ENCODE measurements at regions not wholly inside any gene's neighbourhood (a gene's known extent, or its start where the extent isn't known, plus 50 kb on each side); places are given as distances from the start of the nearest gene placed in this dataset.

- Histone ChIP-seq H3K27me3 (ENCODE audit: insufficient read depth, low read depth) (no peaks in the 10 kb centered on the region), H3K9me2 (ENCODE audit: insufficient read depth) (no peaks in the 10 kb centered on the region; the same call in 1 of the 2 replicates), H4K20me1 (ENCODE audit: insufficient read depth) (0 out of 2 replicates have a peak, but pooled peaks cover 3% of the 10 kb centered on the region), H3F3A (ENCODE audit: insufficient read depth, low read depth) (no peaks in the 10 kb centered on the region), H3K4me3 (no peak overlapping the region), H3K27ac (no peak overlapping the region), H3K9me3 (ENCODE audit: insufficient read depth, low read depth) (no peaks in the 10 kb centered on the region), H3K4me1 (replicated peaks; ENCODE audit: insufficient read depth) (no peaks in the 10 kb centered on the region), H3K36me3 (ENCODE audit: low read depth) (no peaks in the 10 kb centered on the region), H3K4me2 (no peak overlapping the region), H3K79me2 (ENCODE audit: low read depth) (no peaks in the 10 kb centered on the region), H2AFZ (no peak overlapping the region; the same call in 1 of the 2 replicates)
- ChIA-PET CTCF (no interaction called here), POLR2A (ENCODE audit: unreplicated experiment) (no interaction called here)
- DNase-seq: no peak
- BruUV-seq (replicated peaks): no TSS peak
- intact Hi-C loops (cut with micrococcal nuclease; ENCODE audit: unreplicated experiment): no loop called here
- TF ChIP-seq EZH2 (IDR thresholded peaks at IDR 0.05; ENCODE audit: low read depth) (no peak), CTCF (conservative IDR thresholded peaks at IDR 0.05) (no peak)
These were observed 339.5 kb upstream of the C1orf87 start for GRCh38 chr1:60413091-60413490.

GRCh38 chr1:60411591-60411990 lies 338.0 kb upstream of the C1orf87 start:
- no peak overlapping the region for H2AFZ ChIP-seq
- ChIA-PET CTCF (no interaction called here), POLR2A (ENCODE audit: unreplicated experiment) (no interaction called here)
- intact Hi-C loops (cut with micrococcal nuclease; ENCODE audit: unreplicated experiment): no loop called here
- no peak overlapping the region for H3K4me3 ChIP-seq
- no peaks in the 10 kb centered on the region for H3F3A ChIP-seq (ENCODE audit: insufficient read depth, low read depth)
- no peaks in the 10 kb centered on the region; the same call in 1 of the 2 replicates for H3K9me2 ChIP-seq (ENCODE audit: insufficient read depth)
- no peak for DNase-seq
- BruUV-seq (replicated peaks): no TSS peak
- no peaks in the 10 kb centered on the region for H3K27me3 ChIP-seq (ENCODE audit: insufficient read depth, low read depth)
- no peak overlapping the region for H3K27ac ChIP-seq
- H4K20me1 ChIP-seq (ENCODE audit: insufficient read depth): 0 out of 2 replicates have a peak, but pooled peaks cover 3% of the 10 kb centered on the region
- no peaks in the 10 kb centered on the region for H3K9me3 ChIP-seq (ENCODE audit: insufficient read depth, low read depth)
- TF ChIP-seq CTCF (conservative IDR thresholded peaks at IDR 0.05) (no peak), EZH2 (IDR thresholded peaks at IDR 0.05; ENCODE audit: low read depth) (no peak)
- H3K4me1 ChIP-seq (replicated peaks; ENCODE audit: insufficient read depth): no peaks in the 10 kb centered on the region
- no peak overlapping the region for H3K4me2 ChIP-seq
- no peaks in the 10 kb centered on the region for H3K79me2 ChIP-seq (ENCODE audit: low read depth)
- no peaks in the 10 kb centered on the region for H3K36me3 ChIP-seq (ENCODE audit: low read depth)

- H3K79me2 ChIP-seq (ENCODE audit: low read depth): no peaks in the 10 kb centered on the region
- H3K4me3 ChIP-seq: no peak overlapping the region
- H3K9me3 ChIP-seq (ENCODE audit: insufficient read depth, low read depth): no peaks in the 10 kb centered on the region
- BruUV-seq (replicated peaks): no TSS peak
- DNase-seq: no peak
- no peak overlapping the region for H2AFZ ChIP-seq
- no peaks in the 10 kb centered on the region for H3K36me3 ChIP-seq (ENCODE audit: low read depth)
- TF ChIP-seq CTCF (conservative IDR thresholded peaks at IDR 0.05): no peak
- TF ChIP-seq EZH2 (IDR thresholded peaks at IDR 0.05; ENCODE audit: low read depth): no peak
- H3F3A ChIP-seq (ENCODE audit: insufficient read depth, low read depth): no peaks in the 10 kb centered on the region
- intact Hi-C loops (cut with micrococcal nuclease; ENCODE audit: unreplicated experiment): no loop called here
- H3K27ac ChIP-seq: no peak overlapping the region
- no peaks in the 10 kb centered on the region for H3K27me3 ChIP-seq (ENCODE audit: insufficient read depth, low read depth)
- ChIA-PET CTCF (no interaction called here), POLR2A (ENCODE audit: unreplicated experiment) (no interaction called here)
- H3K4me2 ChIP-seq: no peak overlapping the region
- no peaks in the 10 kb centered on the region for H4K20me1 ChIP-seq (ENCODE audit: insufficient read depth)
- no peaks in the 10 kb centered on the region for H3K4me1 ChIP-seq (replicated peaks; ENCODE audit: insufficient read depth)
- H3K9me2 ChIP-seq (ENCODE audit: insufficient read depth): no peaks in the 10 kb centered on the region
These were observed 329.2 kb upstream of the C1orf87 start for GRCh38 chr1:60402816-60403215.
